ENCODE measurements at regions not wholly inside any gene's neighbourhood (a gene's known extent, or its start where the extent isn't known, plus 50 kb on each side); places are given as distances from the start of the nearest gene placed in this dataset.

GRCh38 chr6:156519940-156520339 lies 257.2 kb upstream of the ARID1B start:
- DNase-seq (ENCODE audit: low read depth): no peak

GRCh38 chr6:156517088-156517487 lies 260.1 kb upstream of the ARID1B start:
- no peak for DNase-seq (ENCODE audit: low read depth)

- no peak for DNase-seq (ENCODE audit: low read depth)
Measured at GRCh38 chr6:156515242-156515641, 261.9 kb upstream of the ARID1B start.

GRCh38 chr6:156513504-156513903 lies 263.7 kb upstream of the ARID1B start:
- DNase-seq (ENCODE audit: low read depth): no peak

- DNase-seq (ENCODE audit: low read depth): no peak
Measured at GRCh38 chr6:156511570-156511969, 265.6 kb upstream of the ARID1B start.

- no peak for DNase-seq (ENCODE audit: low read depth)
Measured at GRCh38 chr6:156511051-156511450, 266.1 kb upstream of the ARID1B start.

- DNase-seq (ENCODE audit: low read depth): no peak
Measured at GRCh38 chr6:156510242-156510641, 266.9 kb upstream of the ARID1B start.

GRCh38 chr6:156509496-156509895 lies 267.7 kb upstream of the ARID1B start:
- DNase-seq (ENCODE audit: low read depth): no peak

- peak; percentile 50 for DNase-seq (ENCODE audit: low read depth)
Measured at GRCh38 chr6:156508923-156509322, 268.3 kb upstream of the ARID1B start.

GRCh38 chr6:156508126-156508525 lies 269.1 kb upstream of the ARID1B start:
- no peak for DNase-seq (ENCODE audit: low read depth)

GRCh38 chr6:156507656-156508055 lies 269.5 kb upstream of the ARID1B start:
- no peak for DNase-seq (ENCODE audit: low read depth)

GRCh38 chr6:156507106-156507505 lies 270.1 kb upstream of the ARID1B start:
- DNase-seq (ENCODE audit: low read depth): no peak

GRCh38 chr6:156502969-156503504 lies 274.1 kb upstream of the ARID1B start:
- DNase-seq (ENCODE audit: low read depth): peak; percentile 33

GRCh38 chr6:156497618-156498017 lies 279.6 kb upstream of the ARID1B start:
- no peak for DNase-seq (ENCODE audit: low read depth)

GRCh38 chr6:156487877-156488276 lies 289.3 kb upstream of the ARID1B start:
- DNase-seq (ENCODE audit: low read depth): no peak

- DNase-seq (ENCODE audit: low read depth): no peak
Measured at GRCh38 chr6:156485150-156485549, 292.0 kb upstream of the ARID1B start.

- DNase-seq (ENCODE audit: low read depth): no peak
Measured at GRCh38 chr6:156474507-156475120, 302.6 kb upstream of the ARID1B start.

GRCh38 chr6:156471000-156471399 lies 306.2 kb upstream of the ARID1B start:
- no peak for DNase-seq (ENCODE audit: low read depth)

- no peak for DNase-seq (ENCODE audit: low read depth)
Measured at GRCh38 chr6:156464100-156464878, 312.9 kb upstream of the ARID1B start.

- no peak for DNase-seq (ENCODE audit: low read depth)
Measured at GRCh38 chr6:156461647-156462046, 315.5 kb upstream of the ARID1B start.

GRCh38 chr6:156457601-156458000 lies 319.6 kb upstream of the ARID1B start:
- DNase-seq (ENCODE audit: low read depth): no peak

- DNase-seq (ENCODE audit: low read depth): no peak
Measured at GRCh38 chr6:156455847-156456246, 321.3 kb upstream of the ARID1B start.

GRCh38 chr6:156454867-156455266 lies 322.3 kb upstream of the ARID1B start:
- DNase-seq (ENCODE audit: low read depth): no peak

All from Daoy (cell line).